Liver (tissue), 3 donors: ENCODE measurements at regions not wholly inside any gene's neighbourhood (a gene's known extent, or its start where the extent isn't known, plus 50 kb on each side); places are given as distances from the start of the nearest gene placed in this dataset.

ENCODE experiments used
- GABPA ChIP-seq, 2 donors: IDR thresholded peaks in 1 of 2; conservative IDR thresholded peaks in 1 of 2; 2 replicates each; pipeline ENCODE4 v1.6.1; 2016; ENCODE audit warnings: antibody characterized with exemption in 2 of 2, mild to moderate bottlenecking in 1 of 2, moderate library complexity in 1 of 2
- RAD21 ChIP-seq, 2 donors: IDR thresholded peaks; 2 replicates each; pipeline ENCODE4 v1.6.1; 2016; ENCODE audit warnings: antibody characterized with exemption in 2 of 2, mild to moderate bottlenecking in 2 of 2
- REST ChIP-seq: IDR thresholded peaks from 2 replicates; pipeline ENCODE4 v1.6.1; 2016; ENCODE audit warnings: antibody characterized with exemption, mild to moderate bottlenecking
- RXRA ChIP-seq, 2 donors: IDR thresholded peaks; 2 replicates each; pipeline ENCODE4 v1.6.1; 2017 to 2018; ENCODE audit warnings: antibody characterized with exemption in 2 of 2, mild to moderate bottlenecking in 1 of 2
- TAF1 ChIP-seq: conservative IDR thresholded peaks from 2 replicates; pipeline ENCODE4 v1.6.1; 2016; ENCODE audit warnings: antibody characterized with exemption, mild to moderate bottlenecking
- YY1 ChIP-seq: IDR thresholded peaks from 2 replicates; pipeline ENCODE4 v1.6.1; 2016; ENCODE audit warnings: antibody characterized with exemption, mild to moderate bottlenecking
- ZBTB33 ChIP-seq: IDR thresholded peaks from 2 replicates; pipeline ENCODE4 v1.6.1; 2016; ENCODE audit warnings: antibody characterized with exemption
- TF ChIP-seq, protein P1 (sequence below): fragments of 150-350 bp; IDR thresholded peaks from 2 replicates; pipeline ENCODE4 v1.5.1; 2017; ENCODE audit warnings: improper control_type of control experiment, low read depth, low read length; ENCODE audit not compliant: missing input control
- TF ChIP-seq, protein P2 (sequence below): IDR thresholded peaks from 2 replicates; pipeline ENCODE4 v1.6.1; 2016; ENCODE audit warnings: antibody characterized with exemption
- donor health status: healthy.
- donor health status: healthy.

DNA sequence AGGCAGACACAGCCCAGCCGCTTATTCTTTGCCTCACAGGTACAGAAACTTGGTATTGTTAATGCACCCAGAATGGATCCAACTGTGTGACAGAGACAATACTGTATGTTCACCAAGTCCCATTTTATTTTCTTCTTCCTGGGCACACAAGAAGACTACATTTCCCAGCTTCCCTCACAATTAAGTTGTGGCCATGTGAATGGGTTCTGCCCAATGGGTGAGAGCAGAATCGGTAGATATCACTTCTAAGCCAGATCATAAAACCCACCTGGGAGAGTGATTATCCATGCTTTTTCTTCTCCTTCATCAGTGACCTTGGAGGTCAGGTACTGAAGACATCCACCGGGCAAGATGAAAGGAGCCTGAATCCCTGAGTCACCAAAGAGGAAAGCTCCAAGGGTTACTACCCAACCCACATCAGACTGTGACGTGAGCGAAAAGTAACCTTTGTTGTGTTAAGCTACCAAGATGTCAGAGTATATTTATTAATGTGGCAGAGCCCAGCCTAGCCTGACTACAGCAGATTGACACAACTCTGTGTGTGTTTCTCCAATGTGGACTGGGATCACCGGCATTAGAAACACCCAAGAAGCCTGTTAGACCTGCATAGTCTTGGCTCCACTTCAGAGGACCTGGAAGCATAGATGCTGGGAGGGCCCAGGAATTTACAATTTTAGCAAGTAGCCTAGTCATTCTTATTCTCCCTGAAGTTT is 79.1 kb upstream of the GRIK3 start:
- TF ChIP-seq, protein P1, sequence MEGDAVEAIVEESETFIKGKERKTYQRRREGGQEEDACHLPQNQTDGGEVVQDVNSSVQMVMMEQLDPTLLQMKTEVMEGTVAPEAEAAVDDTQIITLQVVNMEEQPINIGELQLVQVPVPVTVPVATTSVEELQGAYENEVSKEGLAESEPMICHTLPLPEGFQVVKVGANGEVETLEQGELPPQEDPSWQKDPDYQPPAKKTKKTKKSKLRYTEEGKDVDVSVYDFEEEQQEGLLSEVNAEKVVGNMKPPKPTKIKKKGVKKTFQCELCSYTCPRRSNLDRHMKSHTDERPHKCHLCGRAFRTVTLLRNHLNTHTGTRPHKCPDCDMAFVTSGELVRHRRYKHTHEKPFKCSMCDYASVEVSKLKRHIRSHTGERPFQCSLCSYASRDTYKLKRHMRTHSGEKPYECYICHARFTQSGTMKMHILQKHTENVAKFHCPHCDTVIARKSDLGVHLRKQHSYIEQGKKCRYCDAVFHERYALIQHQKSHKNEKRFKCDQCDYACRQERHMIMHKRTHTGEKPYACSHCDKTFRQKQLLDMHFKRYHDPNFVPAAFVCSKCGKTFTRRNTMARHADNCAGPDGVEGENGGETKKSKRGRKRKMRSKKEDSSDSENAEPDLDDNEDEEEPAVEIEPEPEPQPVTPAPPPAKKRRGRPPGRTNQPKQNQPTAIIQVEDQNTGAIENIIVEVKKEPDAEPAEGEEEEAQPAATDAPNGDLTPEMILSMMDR, result no peak
- TF ChIP-seq ZBTB33, result no peak
- TF ChIP-seq REST, result no peak
- no peak for TF ChIP-seq GABPA (IDR thresholded peaks at IDR 0.05 in 1 of 2, conservative IDR thresholded peaks at IDR 0.05 in 1 of 2)
- TF ChIP-seq YY1, result no peak
- TF ChIP-seq RXRA (IDR thresholded peaks at IDR 0.05), result no peak
- TF ChIP-seq RAD21 (IDR thresholded peaks at IDR 0.05), result no peak
- TF ChIP-seq TAF1, result no peak
- TF ChIP-seq, protein P2, sequence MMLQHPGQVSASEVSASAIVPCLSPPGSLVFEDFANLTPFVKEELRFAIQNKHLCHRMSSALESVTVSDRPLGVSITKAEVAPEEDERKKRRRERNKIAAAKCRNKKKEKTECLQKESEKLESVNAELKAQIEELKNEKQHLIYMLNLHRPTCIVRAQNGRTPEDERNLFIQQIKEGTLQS, result no peak
